ENCODE measurements at regions not wholly inside any gene's neighbourhood (a gene's known extent, or its start where the extent isn't known, plus 50 kb on each side); places are given as distances from the start of the nearest gene placed in this dataset.

DNA sequence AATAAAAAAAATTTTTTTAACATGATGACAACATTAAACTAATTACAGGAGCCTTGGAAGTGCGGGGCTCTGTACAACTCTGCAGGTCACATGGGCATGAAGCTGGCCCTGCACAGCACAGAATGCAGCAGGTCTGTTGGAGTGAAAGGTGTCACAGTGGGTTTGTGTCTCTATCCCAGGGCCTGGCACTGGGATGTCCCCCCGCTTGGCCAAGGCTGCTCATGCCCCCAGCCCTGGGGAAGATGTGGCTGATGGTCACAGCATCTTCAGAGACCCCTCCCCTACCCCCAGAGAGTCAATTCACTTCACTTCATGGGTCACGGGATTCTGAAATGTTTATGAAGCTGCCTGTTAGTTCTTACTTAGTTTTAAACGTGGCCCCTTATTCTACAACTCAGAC lies 95.9 kb upstream of the TAF1B start:
- H3K9ac ChIP-seq, result no peak overlapping the region
- no peaks in the 10 kb centered on the region for H3K36me3 ChIP-seq (ENCODE audit: control insufficient read depth, insufficient read depth, low read length)
- TF ChIP-seq, protein P1, sequence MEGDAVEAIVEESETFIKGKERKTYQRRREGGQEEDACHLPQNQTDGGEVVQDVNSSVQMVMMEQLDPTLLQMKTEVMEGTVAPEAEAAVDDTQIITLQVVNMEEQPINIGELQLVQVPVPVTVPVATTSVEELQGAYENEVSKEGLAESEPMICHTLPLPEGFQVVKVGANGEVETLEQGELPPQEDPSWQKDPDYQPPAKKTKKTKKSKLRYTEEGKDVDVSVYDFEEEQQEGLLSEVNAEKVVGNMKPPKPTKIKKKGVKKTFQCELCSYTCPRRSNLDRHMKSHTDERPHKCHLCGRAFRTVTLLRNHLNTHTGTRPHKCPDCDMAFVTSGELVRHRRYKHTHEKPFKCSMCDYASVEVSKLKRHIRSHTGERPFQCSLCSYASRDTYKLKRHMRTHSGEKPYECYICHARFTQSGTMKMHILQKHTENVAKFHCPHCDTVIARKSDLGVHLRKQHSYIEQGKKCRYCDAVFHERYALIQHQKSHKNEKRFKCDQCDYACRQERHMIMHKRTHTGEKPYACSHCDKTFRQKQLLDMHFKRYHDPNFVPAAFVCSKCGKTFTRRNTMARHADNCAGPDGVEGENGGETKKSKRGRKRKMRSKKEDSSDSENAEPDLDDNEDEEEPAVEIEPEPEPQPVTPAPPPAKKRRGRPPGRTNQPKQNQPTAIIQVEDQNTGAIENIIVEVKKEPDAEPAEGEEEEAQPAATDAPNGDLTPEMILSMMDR (IDR thresholded peaks at IDR 0.05), result no peak
- H3K9me3 ChIP-seq (ENCODE audit: control insufficient read depth, low read length), result no peaks in the 10 kb centered on the region
- no peak overlapping the region for H3K4me2 ChIP-seq (ENCODE audit: low read length)
- H3K27ac ChIP-seq, result no peak overlapping the region
- no peaks in the 10 kb centered on the region for H3K79me2 ChIP-seq
- H3K27me3 ChIP-seq (ENCODE audit: control insufficient read depth, insufficient read depth, low read length), result no peaks in the 10 kb centered on the region
- no peak overlapping the region for H3K4me3 ChIP-seq (ENCODE audit: low read depth, low read length)
- no peaks in the 10 kb centered on the region for H3K4me1 ChIP-seq
- H2AFZ ChIP-seq, result no peak overlapping the region

GRCh38 chr2:9748577-9748976 lies 94.7 kb upstream of the TAF1B start:
- H3K27ac ChIP-seq, result no peak overlapping the region
- no peak overlapping the region for H3K9ac ChIP-seq
- H3K4me2 ChIP-seq (ENCODE audit: low read length), result no peak overlapping the region
- no peaks in the 10 kb centered on the region for H3K9me3 ChIP-seq (ENCODE audit: control insufficient read depth, low read length)
- H3K4me1 ChIP-seq, result no peaks in the 10 kb centered on the region
- no peak overlapping the region for H3K4me3 ChIP-seq (ENCODE audit: low read depth, low read length)
- H3K27me3 ChIP-seq (ENCODE audit: control insufficient read depth, insufficient read depth, low read length), result no peaks in the 10 kb centered on the region
- TF ChIP-seq, protein P1 (IDR thresholded peaks at IDR 0.05), result no peak
- H3K36me3 ChIP-seq (ENCODE audit: control insufficient read depth, insufficient read depth, low read length), result no peaks in the 10 kb centered on the region
- no peaks in the 10 kb centered on the region for H3K79me2 ChIP-seq
- no peak overlapping the region for H2AFZ ChIP-seq

DNA sequence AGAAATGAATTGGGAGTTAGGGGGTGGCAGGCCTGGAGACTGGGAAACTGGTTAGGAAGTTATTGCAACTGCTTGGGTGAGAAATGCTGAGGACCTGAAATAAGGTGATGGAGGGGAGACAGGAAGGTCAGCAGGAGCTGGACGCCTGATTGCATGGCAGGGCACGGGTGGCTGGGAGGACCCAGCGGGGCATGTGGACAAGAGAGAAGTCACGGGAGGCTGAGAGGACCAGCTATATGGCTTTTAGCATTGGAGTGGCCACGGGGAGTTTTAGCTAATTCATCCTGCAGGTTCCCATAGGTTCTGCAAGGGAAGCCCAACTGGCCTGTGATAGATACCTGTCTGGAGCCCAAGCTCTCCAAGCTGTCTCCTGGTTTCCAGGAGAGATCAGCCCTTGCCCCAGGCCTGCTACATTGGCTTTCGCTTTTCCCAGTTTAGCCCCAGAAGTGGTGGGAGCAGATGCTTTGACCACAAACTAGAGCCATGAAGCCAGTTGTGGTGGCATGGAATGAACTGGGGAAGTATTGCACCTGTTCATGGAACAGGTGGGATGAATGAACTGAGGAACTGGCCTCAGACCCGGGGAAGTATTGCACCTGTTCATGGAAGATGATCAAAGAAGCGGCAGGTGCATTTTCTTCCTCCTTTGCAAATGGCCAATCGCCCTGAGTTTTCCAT lies 93.6 kb upstream of the TAF1B start:
- Histone ChIP-seq H3K36me3 (ENCODE audit: control insufficient read depth, insufficient read depth, low read length) (no peaks in the 10 kb centered on the region), H3K27ac (no peak overlapping the region), H3K4me2 (ENCODE audit: low read length) (no peak overlapping the region), H3K27me3 (ENCODE audit: control insufficient read depth, insufficient read depth, low read length) (no peaks in the 10 kb centered on the region), H3K9ac (no peak overlapping the region), H3K9me3 (ENCODE audit: control insufficient read depth, low read length) (no peaks in the 10 kb centered on the region), H2AFZ (no peak overlapping the region), H3K4me1 (no peaks in the 10 kb centered on the region), H3K4me3 (ENCODE audit: low read depth, low read length) (no peak overlapping the region), H3K79me2 (no peaks in the 10 kb centered on the region)
- TF ChIP-seq, protein P1 (IDR thresholded peaks at IDR 0.05), result no peak

DNA sequence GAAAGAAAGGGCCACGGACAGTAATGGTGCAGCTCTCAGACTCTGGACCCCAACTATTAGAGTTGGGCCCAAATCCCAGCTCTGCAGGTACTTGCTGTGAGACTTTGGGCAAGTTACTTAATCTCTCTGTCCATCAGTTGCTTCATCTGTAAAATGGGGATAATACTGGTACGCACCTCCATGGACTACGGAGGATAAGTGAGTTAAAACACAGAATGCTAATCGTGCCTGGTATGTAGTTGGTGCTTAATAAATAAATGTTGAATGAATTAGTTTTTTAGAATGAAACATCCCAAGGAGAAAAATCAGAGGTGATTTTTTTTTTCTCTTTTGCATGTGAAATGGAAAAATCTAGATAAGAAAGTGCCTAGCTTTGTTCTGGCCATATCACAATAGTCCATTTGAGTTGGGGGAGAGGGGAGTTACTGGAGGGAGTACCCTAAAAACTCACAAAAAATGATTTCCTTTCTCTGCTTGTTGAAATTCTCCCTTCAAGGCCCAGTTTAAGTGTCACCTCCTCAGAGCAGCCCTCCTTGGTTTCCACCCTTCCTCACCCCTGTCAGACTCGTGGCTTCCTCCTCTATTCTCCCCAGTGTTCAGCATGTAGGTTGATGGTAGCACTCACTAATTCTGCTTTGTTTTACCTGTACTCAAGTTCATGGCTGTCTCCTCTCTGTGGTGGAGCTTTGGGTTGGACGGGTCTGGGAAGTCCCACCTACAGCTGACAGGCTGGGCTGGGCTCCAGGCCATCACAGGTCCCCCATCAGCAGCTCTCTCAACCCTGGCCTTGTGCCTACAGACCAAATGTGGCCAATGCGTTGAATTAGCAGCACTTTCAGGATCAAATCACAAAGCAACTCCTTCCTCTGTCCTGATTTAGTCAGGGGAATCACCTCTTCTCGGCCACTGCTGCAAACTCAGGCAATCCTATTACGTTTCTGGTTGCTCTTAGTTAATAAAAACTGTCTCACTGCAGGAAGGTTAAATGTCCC lies 92.8 kb upstream of the TAF1B start:
- Histone ChIP-seq H3K4me2 (ENCODE audit: low read length) (no peak overlapping the region), H3K9me3 (ENCODE audit: control insufficient read depth, low read length) (no peaks in the 10 kb centered on the region), H3K36me3 (ENCODE audit: control insufficient read depth, insufficient read depth, low read length) (no peaks in the 10 kb centered on the region), H3K4me3 (ENCODE audit: low read depth, low read length) (no peak overlapping the region), H3K4me1 (no peaks in the 10 kb centered on the region), H3K27me3 (ENCODE audit: control insufficient read depth, insufficient read depth, low read length) (no peaks in the 10 kb centered on the region), H3K9ac (no peak overlapping the region), H3K27ac (no peak overlapping the region), H3K79me2 (no peaks in the 10 kb centered on the region), H2AFZ (no peak overlapping the region)
- TF ChIP-seq, protein P1 (IDR thresholded peaks at IDR 0.05), result no peak
